HepG2 (cell line): ENCODE measurements at regions not wholly inside any gene's neighbourhood (a gene's known extent, or its start where the extent isn't known, plus 50 kb on each side); places are given as distances from the start of the nearest gene placed in this dataset.

Experiments
- BATF2 ChIP-seq: sonication (generic); formaldehyde crosslinking; IDR thresholded peaks from 2 replicates; pipeline ENCODE4 v1.8.0; 2022; ENCODE audit warnings: mild to moderate bottlenecking, missing genetic modification reagents, moderate library complexity
- CTCF ChIP-seq: sonication (generic); formaldehyde crosslinking; IDR thresholded peaks from 2 replicates; pipeline ENCODE4 v1.5.0; 2020; ENCODE audit warnings: mild to moderate bottlenecking, missing genetic modification reagents, moderate library complexity
- ERF ChIP-seq: IDR thresholded peaks from 2 replicates; pipeline ENCODE4 v1.6.1; 2018; ENCODE audit warnings: missing biosample characterization, missing genetic modification reagents
- EZH2 ChIP-seq: conservative IDR thresholded peaks from 2 replicates; pipeline ENCODE4 v1.6.1; 2012; ENCODE audit warnings: mild to moderate bottlenecking, low read depth, low read length, moderate library complexity
- HNRNPL ChIP-seq: fragments of 200-400 bp; formaldehyde crosslinking; IDR thresholded peaks from 2 replicates; pipeline ENCODE4 v1.6.1; 2017; ENCODE audit warnings: mild to moderate bottlenecking, low read depth, low read length
- JUN ChIP-seq: sonication (generic); formaldehyde crosslinking; IDR thresholded peaks from 2 replicates; pipeline ENCODE4 v1.4.0; 2020; ENCODE audit warnings: mild to moderate bottlenecking, missing genetic modification reagents
- KDM2A ChIP-seq: sonication (generic); formaldehyde crosslinking; IDR thresholded peaks from 2 replicates; pipeline ENCODE4 v1.4.0; 2020; ENCODE audit warnings: low read depth, missing genetic modification reagents, borderline replicate concordance
- PHF8 ChIP-seq: sonication (generic); formaldehyde crosslinking; IDR thresholded peaks from 2 replicates; pipeline ENCODE4 v1.5.0; 2020; ENCODE audit warnings: missing genetic modification reagents
- POGZ ChIP-seq: sonication (generic); formaldehyde crosslinking; IDR thresholded peaks from 2 replicates; pipeline ENCODE4 v1.4.0; 2020; ENCODE audit warnings: mild to moderate bottlenecking, missing genetic modification reagents
- PRPF4 ChIP-seq: fragments of 200-400 bp; formaldehyde crosslinking; IDR thresholded peaks from 2 replicates; pipeline ENCODE4 v1.6.1; 2016; ENCODE audit warnings: low read length, low read depth; ENCODE audit not compliant: poor library complexity, severe bottlenecking
- SP2 ChIP-seq: sonication (generic); formaldehyde crosslinking; IDR thresholded peaks from 2 replicates; pipeline ENCODE4 v1.5.1; 2020; ENCODE audit warnings: mild to moderate bottlenecking, missing genetic modification reagents
- TARDBP ChIP-seq: sonication (generic); formaldehyde crosslinking; IDR thresholded peaks from 2 replicates; pipeline ENCODE4 v1.8.0; 2022; ENCODE audit warnings: mild to moderate bottlenecking, missing genetic modification reagents
- TOE1 ChIP-seq: sonication (generic); formaldehyde crosslinking; IDR thresholded peaks from 2 replicates; pipeline ENCODE4 v1.4.0; 2020; ENCODE audit warnings: mild to moderate bottlenecking, missing genetic modification reagents
- ZNF121 ChIP-seq: sonication (generic); formaldehyde crosslinking; IDR thresholded peaks from 2 replicates; pipeline ENCODE4 v1.5.0; 2020; ENCODE audit warnings: mild to moderate bottlenecking, missing genetic modification reagents

- TF ChIP-seq POGZ (CRISPR knock-in tag) (no peak), ERF (no peak), CTCF (CRISPR knock-in tag) (no peak), TOE1 (CRISPR knock-in tag) (no peak), SP2 (CRISPR knock-in tag) (no peak), HNRNPL (no peak), EZH2 (no peak), JUN (no peak), PRPF4 (no peak), TARDBP (CRISPR knock-in tag) (no peak), ZNF121 (CRISPR knock-in tag) (no peak), BATF2 (no peak), KDM2A (CRISPR knock-in tag) (no peak), PHF8 (CRISPR knock-in tag) (no peak)
Observed at GRCh38 chr3:68062926-68063325, 408.5 kb upstream of the SUCLG2 start.
